Spleen (tissue), 7 donors: ENCODE measurements at regions not wholly inside any gene's neighbourhood (a gene's known extent, or its start where the extent isn't known, plus 50 kb on each side); places are given as distances from the start of the nearest gene placed in this dataset.

Experiments
- POLR2A ChIP-seq, 3 donors: fragments of 450-650 bp; IDR thresholded peaks; one replicate each; pipeline ENCODE4 v1.5.1; 2017; ENCODE audit warnings: antibody characterized with exemption in 3 of 3, mild to moderate bottlenecking in 1 of 3
- TF ChIP-seq, protein P1 (sequence below), 11 experiments: fragments of 200-600 bp in 7 of 11; fragments of 450-650 bp in 4 of 11; sonication (generic) in 4 of 11; IDR thresholded peaks in 8 of 11; conservative IDR thresholded peaks in 3 of 11; 1 replicate in 7 of 11; 2 replicates in 4 of 11; pipeline versions ENCODE4 v1.4.0 to v1.8.0; 2016 to 2021; ENCODE audit warnings: antibody characterized with exemption in 11 of 11, inconsistent platforms in 4 of 11, mild to moderate bottlenecking in 1 of 11
- donor health status: DM: no; HTN: no; CAD: no; lungs with moderate emphysema.
- donor health status: DM: no; HTN: no; CAD: no.
- donor health status: DM: no; HTN: no; CAD: no.

DNA sequence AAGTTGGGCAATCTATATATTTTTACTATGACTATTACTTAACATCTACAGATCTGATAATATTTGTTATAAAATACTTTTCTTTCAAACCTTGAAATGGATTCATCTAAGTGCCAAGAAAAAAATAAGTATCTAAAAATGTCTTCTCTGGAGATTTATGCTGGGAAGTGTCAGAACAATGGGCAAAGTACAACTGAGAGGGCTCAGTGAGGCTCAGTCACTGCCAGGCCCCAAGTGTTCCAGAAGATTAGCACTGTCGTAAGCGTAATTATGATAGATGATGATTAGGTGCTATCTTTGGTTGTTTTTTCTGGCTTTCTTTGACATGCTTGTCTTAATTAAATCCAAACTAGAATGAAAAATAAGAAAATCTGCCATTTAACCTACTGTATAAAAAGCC lies 72.2 kb upstream of the ADAMTS19 start:
- TF ChIP-seq, protein P1, sequence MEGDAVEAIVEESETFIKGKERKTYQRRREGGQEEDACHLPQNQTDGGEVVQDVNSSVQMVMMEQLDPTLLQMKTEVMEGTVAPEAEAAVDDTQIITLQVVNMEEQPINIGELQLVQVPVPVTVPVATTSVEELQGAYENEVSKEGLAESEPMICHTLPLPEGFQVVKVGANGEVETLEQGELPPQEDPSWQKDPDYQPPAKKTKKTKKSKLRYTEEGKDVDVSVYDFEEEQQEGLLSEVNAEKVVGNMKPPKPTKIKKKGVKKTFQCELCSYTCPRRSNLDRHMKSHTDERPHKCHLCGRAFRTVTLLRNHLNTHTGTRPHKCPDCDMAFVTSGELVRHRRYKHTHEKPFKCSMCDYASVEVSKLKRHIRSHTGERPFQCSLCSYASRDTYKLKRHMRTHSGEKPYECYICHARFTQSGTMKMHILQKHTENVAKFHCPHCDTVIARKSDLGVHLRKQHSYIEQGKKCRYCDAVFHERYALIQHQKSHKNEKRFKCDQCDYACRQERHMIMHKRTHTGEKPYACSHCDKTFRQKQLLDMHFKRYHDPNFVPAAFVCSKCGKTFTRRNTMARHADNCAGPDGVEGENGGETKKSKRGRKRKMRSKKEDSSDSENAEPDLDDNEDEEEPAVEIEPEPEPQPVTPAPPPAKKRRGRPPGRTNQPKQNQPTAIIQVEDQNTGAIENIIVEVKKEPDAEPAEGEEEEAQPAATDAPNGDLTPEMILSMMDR (IDR thresholded peaks at IDR 0.05 in 8 of 11, conservative IDR thresholded peaks at IDR 0.05 in 3 of 11) = no peak
- TF ChIP-seq POLR2A (IDR thresholded peaks at IDR 0.05) = no peak
